ENCODE measurements at regions not wholly inside any gene's neighbourhood (a gene's known extent, or its start where the extent isn't known, plus 50 kb on each side); places are given as distances from the start of the nearest gene placed in this dataset.

GRCh38 chr12:97209997-97210396 lies 252.6 kb upstream of the RMST start:
- no peak overlapping the region for H3K4me3 Mint-ChIP-seq (ENCODE audit: unreplicated experiment)
- H3K36me3 Mint-ChIP-seq (ENCODE audit: low read depth) = no peaks in the 10 kb centered on the region
- peaks cover 1% of the 10 kb centered on the region for H3K27me3 Mint-ChIP-seq (ENCODE audit: low read depth)
- no peak for DNase-seq (ENCODE audit: low spot score)
- no peak overlapping the region for H3K27ac Mint-ChIP-seq (ENCODE audit: unreplicated experiment)
- H3K4me1 Mint-ChIP-seq (ENCODE audit: low read depth) = no peaks in the 10 kb centered on the region
- no peak for TF ChIP-seq CTCF (IDR thresholded peaks at IDR 0.05)
- H3K9me3 Mint-ChIP-seq (ENCODE audit: low read depth) = peaks cover 23% of the 10 kb centered on the region

GRCh38 chr12:97211416-97211930 lies 251.1 kb upstream of the RMST start:
- no peaks in the 10 kb centered on the region for H3K4me1 Mint-ChIP-seq (ENCODE audit: low read depth)
- H3K4me3 Mint-ChIP-seq (ENCODE audit: unreplicated experiment) = no peak overlapping the region
- H3K27ac Mint-ChIP-seq (ENCODE audit: unreplicated experiment) = no peak overlapping the region
- H3K36me3 Mint-ChIP-seq (ENCODE audit: low read depth) = no peaks in the 10 kb centered on the region
- no peak for DNase-seq (ENCODE audit: low spot score)
- H3K9me3 Mint-ChIP-seq (ENCODE audit: low read depth) = peaks cover 15% of the 10 kb centered on the region
- H3K27me3 Mint-ChIP-seq (ENCODE audit: low read depth) = no peaks in the 10 kb centered on the region
- no peak for TF ChIP-seq CTCF (IDR thresholded peaks at IDR 0.05)

- Mint-ChIP-seq H3K4me3 (ENCODE audit: unreplicated experiment) (no peak overlapping the region), H3K27ac (ENCODE audit: unreplicated experiment) (no peak overlapping the region), H3K9me3 (ENCODE audit: low read depth) (no peaks in the 10 kb centered on the region), H3K4me1 (ENCODE audit: low read depth) (no peaks in the 10 kb centered on the region), H3K27me3 (ENCODE audit: low read depth) (no peaks in the 10 kb centered on the region), H3K36me3 (ENCODE audit: low read depth) (no peaks in the 10 kb centered on the region)
- DNase-seq (ENCODE audit: low spot score) = no peak
- no peak for TF ChIP-seq CTCF (IDR thresholded peaks at IDR 0.05)
Observed at GRCh38 chr12:97216848-97217247, 245.8 kb upstream of the RMST start.

GRCh38 chr12:97222391-97222790 lies 240.2 kb upstream of the RMST start:
- H3K9me3 Mint-ChIP-seq (ENCODE audit: low read depth) = no peaks in the 10 kb centered on the region

GRCh38 chr12:97223419-97223818 lies 239.2 kb upstream of the RMST start:
- no peak overlapping the region for H3K4me3 Mint-ChIP-seq (ENCODE audit: unreplicated experiment)
- H3K36me3 Mint-ChIP-seq (ENCODE audit: low read depth) = no peaks in the 10 kb centered on the region
- H3K9me3 Mint-ChIP-seq (ENCODE audit: low read depth) = peaks cover 2% of the 10 kb centered on the region
- H3K4me1 Mint-ChIP-seq (ENCODE audit: low read depth) = no peaks in the 10 kb centered on the region
- H3K27ac Mint-ChIP-seq (ENCODE audit: unreplicated experiment) = no peak overlapping the region
- no peaks in the 10 kb centered on the region for H3K27me3 Mint-ChIP-seq (ENCODE audit: low read depth)
- no peak for DNase-seq (ENCODE audit: low spot score)
- TF ChIP-seq CTCF (IDR thresholded peaks at IDR 0.05) = no peak

More at GRCh38 chr12:97222391-97222790, 240.2 kb upstream of the RMST start:
- Mint-ChIP-seq H3K27me3 (ENCODE audit: low read depth) (no peaks in the 10 kb centered on the region), H3K36me3 (ENCODE audit: low read depth) (no peaks in the 10 kb centered on the region), H3K4me1 (ENCODE audit: low read depth) (no peaks in the 10 kb centered on the region), H3K27ac (ENCODE audit: unreplicated experiment) (no peak overlapping the region), H3K4me3 (ENCODE audit: unreplicated experiment) (no peak overlapping the region)
- DNase-seq (ENCODE audit: low spot score) = no peak
- TF ChIP-seq CTCF (IDR thresholded peaks at IDR 0.05) = no peak

All from chondrocyte (in vitro differentiated cells).